GM18870 (cell line): ENCODE measurements at regions not wholly inside any gene's neighbourhood (a gene's known extent, or its start where the extent isn't known, plus 50 kb on each side); places are given as distances from the start of the nearest gene placed in this dataset.
"Not testable (repeated sequence)": the region's sequence is repeated elsewhere in the genome, so short reads cannot be mapped to it uniquely, and the experiment has no call there.

Experiments
- ATAC-seq: cut with Tn5 transposase; IDR thresholded peaks from one replicate; pipeline ENCODE4 v1.9.1; 2021; ENCODE audit warnings: moderate library complexity; ENCODE audit not compliant: unreplicated experiment

- no peak for ATAC-seq
Observed at GRCh38 chr10:17538941-17539340, 78.2 kb downstream of the HACD1 start.

- no peak for ATAC-seq
Observed at GRCh38 chr10:17537281-17537680, 79.9 kb downstream of the HACD1 start.

- ATAC-seq, result no peak
Observed at GRCh38 chr10:17536221-17536620, 81.0 kb downstream of the HACD1 start.

- no peak for ATAC-seq
Observed at GRCh38 chr10:17533731-17534130, 79.3 kb upstream of the ST8SIA6 start.

GRCh38 chr10:17528306-17528862 is 74.0 kb upstream of the ST8SIA6 start:
- ATAC-seq, result no peak

- ATAC-seq, result no peak
Observed at GRCh38 chr10:17527514-17528146, 73.2 kb upstream of the ST8SIA6 start.

- not testable (repeated sequence) for ATAC-seq
Observed at GRCh38 chr10:17526571-17526970, 72.2 kb upstream of the ST8SIA6 start.

GRCh38 chr10:17523917-17524316 is 69.5 kb upstream of the ST8SIA6 start:
- no peak for ATAC-seq

- ATAC-seq, result no peak
Observed at GRCh38 chr10:17523246-17523753, 68.9 kb upstream of the ST8SIA6 start.

- not testable (repeated sequence) for ATAC-seq
Observed at GRCh38 chr10:17522269-17522668, 67.9 kb upstream of the ST8SIA6 start.

GRCh38 chr10:17519457-17519856 is 65.1 kb upstream of the ST8SIA6 start:
- ATAC-seq, result no peak

- no peak for ATAC-seq
Observed at GRCh38 chr10:17518338-17518737, 63.9 kb upstream of the ST8SIA6 start.

GRCh38 chr10:17516376-17516775 is 62.0 kb upstream of the ST8SIA6 start:
- ATAC-seq, result no peak

- ATAC-seq, result no peak
Observed at GRCh38 chr10:17512341-17513001, 58.1 kb upstream of the ST8SIA6 start.

- peak; percentile 67 for ATAC-seq
Observed at GRCh38 chr10:17510242-17510908, 56.0 kb upstream of the ST8SIA6 start.

GRCh38 chr10:17507538-17507937 is 53.1 kb upstream of the ST8SIA6 start:
- ATAC-seq, result no peak

- ATAC-seq, result no peak
Observed at GRCh38 chr10:17506856-17507471, 52.6 kb upstream of the ST8SIA6 start.

- ATAC-seq, result no peak
Observed at GRCh38 chr10:17506390-17506789, 52.0 kb upstream of the ST8SIA6 start.

GRCh38 chr10:17504547-17505245 is 50.3 kb upstream of the ST8SIA6 start:
- no peak for ATAC-seq
